ENCODE measurements at regions not wholly inside any gene's neighbourhood (a gene's known extent, or its start where the extent isn't known, plus 50 kb on each side); places are given as distances from the start of the nearest gene placed in this dataset.

GRCh38 chr3:39000008-39000450 is 51.7 kb downstream of the SCN11A start:
- peak; percentile 51 for DNase-seq (ENCODE audit: low spot score)

GRCh38 chr3:38998086-38998485 is 53.7 kb downstream of the SCN11A start:
- DNase-seq (ENCODE audit: low spot score) = no peak

GRCh38 chr3:38996193-38996592 is 55.6 kb downstream of the SCN11A start:
- no peak for DNase-seq (ENCODE audit: low spot score)

- DNase-seq (ENCODE audit: low spot score) = no peak
Observed at GRCh38 chr3:38994251-38994650, 57.5 kb downstream of the SCN11A start.

- DNase-seq (ENCODE audit: low spot score) = no peak
Observed at GRCh38 chr3:38992117-38992760, 59.5 kb downstream of the SCN11A start.

- DNase-seq (ENCODE audit: low spot score) = no peak
Observed at GRCh38 chr3:38990621-38991020, 61.1 kb downstream of the SCN11A start.

- DNase-seq (ENCODE audit: low spot score) = no peak
Observed at GRCh38 chr3:38989917-38990510, 61.7 kb downstream of the SCN11A start.

- no peak for DNase-seq (ENCODE audit: low spot score)
Observed at GRCh38 chr3:38988955-38989354, 62.8 kb downstream of the SCN11A start.

GRCh38 chr3:38987456-38987855 is 64.3 kb downstream of the SCN11A start:
- DNase-seq (ENCODE audit: low spot score) = no peak

- no peak for DNase-seq (ENCODE audit: low spot score)
Observed at GRCh38 chr3:38986901-38987300, 64.8 kb downstream of the SCN11A start.

GRCh38 chr3:38985981-38986380 is 65.8 kb downstream of the SCN11A start:
- DNase-seq (ENCODE audit: low spot score) = no peak

GRCh38 chr3:38985581-38985980 is 66.2 kb downstream of the SCN11A start:
- no peak for DNase-seq (ENCODE audit: low spot score)

- no peak for DNase-seq (ENCODE audit: low spot score)
Observed at GRCh38 chr3:38984731-38985130, 67.0 kb downstream of the SCN11A start.

- DNase-seq (ENCODE audit: low spot score) = no peak
Observed at GRCh38 chr3:38984110-38984509, 67.6 kb downstream of the SCN11A start.

GRCh38 chr3:38980938-38981337 is 70.8 kb downstream of the SCN11A start:
- DNase-seq (ENCODE audit: low spot score) = no peak

- no peak for DNase-seq (ENCODE audit: low spot score)
Observed at GRCh38 chr3:38978729-38979128, 73.0 kb downstream of the SCN11A start.

- no peak for DNase-seq (ENCODE audit: low spot score)
Observed at GRCh38 chr3:38970851-38971638, 80.7 kb downstream of the SCN11A start.

GRCh38 chr3:38969317-38970235 is 82.2 kb downstream of the SCN11A start:
- no peak for DNase-seq (ENCODE audit: low spot score)

- DNase-seq (ENCODE audit: low spot score) = no peak
Observed at GRCh38 chr3:38968891-38969290, 82.9 kb downstream of the SCN11A start.

- DNase-seq (ENCODE audit: low spot score) = no peak
Observed at GRCh38 chr3:38968403-38968802, 83.3 kb downstream of the SCN11A start.

- no peak for DNase-seq (ENCODE audit: low spot score)
Observed at GRCh38 chr3:38967693-38967989, 84.1 kb downstream of the SCN11A start.

Measured in germinal center (tissue), 1 donor.